Activated CD8-positive, alpha-beta memory T cell treated with anti-CD3 and anti-CD28 coated beads, Interleukin-2, amount 50 U/mL, for 4 hours (primary cell): ENCODE measurements at regions not wholly inside any gene's neighbourhood (a gene's known extent, or its start where the extent isn't known, plus 50 kb on each side); places are given as distances from the start of the nearest gene placed in this dataset.
"Not testable (repeated sequence)": the region's sequence is repeated elsewhere in the genome, so short reads cannot be mapped to it uniquely, and the experiment has no call there.

Experiments
- DNase-seq: peaks from one replicate; pipeline ENCODE4 v3.0.0-alpha.2; 2020

DNA sequence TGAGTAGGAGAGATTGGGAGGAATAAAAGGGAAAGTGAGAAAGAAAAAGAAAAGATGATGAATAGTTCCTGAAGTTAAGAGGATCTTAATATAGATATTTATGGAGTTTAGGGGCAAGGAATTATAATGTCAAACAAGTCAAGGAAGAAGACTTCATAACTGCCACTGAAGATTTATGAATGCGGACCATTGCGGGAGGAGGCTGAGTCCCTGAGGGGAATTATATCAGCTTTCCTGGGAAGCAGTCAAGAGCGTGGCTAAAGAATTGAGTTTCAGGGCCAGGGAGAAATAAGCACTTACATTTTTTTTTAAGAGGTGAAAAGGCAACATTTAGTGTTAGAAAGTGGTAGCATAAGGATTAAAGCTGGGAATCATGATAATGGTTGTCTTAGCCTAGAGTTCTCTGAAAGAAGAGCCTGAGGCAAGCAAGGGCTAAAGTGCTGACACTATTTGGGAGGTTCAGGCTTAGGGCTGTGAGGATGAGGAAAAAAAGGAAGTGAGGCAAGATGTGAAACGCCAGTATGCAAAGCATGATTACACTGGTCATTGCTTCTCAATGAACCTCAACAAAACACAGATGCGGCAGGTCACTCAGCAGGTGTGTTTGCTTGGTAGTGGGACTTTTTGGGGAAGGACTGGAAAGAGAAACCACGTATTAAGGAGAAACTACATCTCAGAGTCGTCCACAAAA, 217.1 kb downstream of the SLC4A3 start:
- DNase-seq = no peak

DNA sequence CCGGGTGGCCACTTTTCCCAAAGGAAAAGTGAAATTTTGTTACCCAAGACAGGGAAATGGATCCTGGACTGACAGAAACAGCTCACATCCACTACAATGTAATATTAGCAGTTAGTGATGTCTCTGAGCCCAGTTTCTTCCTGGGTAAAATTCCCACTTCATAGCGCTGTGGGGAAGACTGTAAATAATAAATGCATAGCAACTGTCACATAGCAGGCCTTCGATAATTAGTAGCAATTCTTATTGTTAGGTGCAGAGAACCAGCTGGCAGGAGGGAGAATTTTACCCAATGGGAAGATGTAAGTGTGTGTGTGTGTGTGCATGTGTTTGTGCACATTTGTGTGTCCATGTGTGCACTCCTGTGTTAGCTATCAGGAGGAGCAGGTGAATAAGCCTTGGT, 221.5 kb downstream of the SLC4A3 start:
- no peak for DNase-seq

DNA sequence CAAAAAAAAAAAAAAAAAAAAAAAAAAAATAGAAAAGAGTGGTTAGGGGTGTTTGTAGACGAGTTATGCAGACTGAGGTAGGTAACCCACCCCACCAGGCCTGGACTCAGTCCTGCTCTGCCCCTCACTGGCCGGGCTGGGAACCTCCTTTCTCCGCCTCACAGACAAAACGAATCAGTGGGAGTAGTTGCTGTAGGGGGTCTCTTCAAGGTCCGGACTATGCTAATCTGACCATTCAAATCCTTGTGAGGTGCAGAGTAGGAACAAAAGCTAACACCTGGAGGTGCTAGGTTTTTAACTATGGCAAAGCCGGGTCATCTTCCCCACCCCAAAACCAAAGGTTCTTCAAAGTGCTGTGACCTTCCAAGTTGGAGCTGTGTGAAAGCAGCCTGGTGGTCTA, 223.7 kb downstream of the SLC4A3 start:
- no peak for DNase-seq

DNA sequence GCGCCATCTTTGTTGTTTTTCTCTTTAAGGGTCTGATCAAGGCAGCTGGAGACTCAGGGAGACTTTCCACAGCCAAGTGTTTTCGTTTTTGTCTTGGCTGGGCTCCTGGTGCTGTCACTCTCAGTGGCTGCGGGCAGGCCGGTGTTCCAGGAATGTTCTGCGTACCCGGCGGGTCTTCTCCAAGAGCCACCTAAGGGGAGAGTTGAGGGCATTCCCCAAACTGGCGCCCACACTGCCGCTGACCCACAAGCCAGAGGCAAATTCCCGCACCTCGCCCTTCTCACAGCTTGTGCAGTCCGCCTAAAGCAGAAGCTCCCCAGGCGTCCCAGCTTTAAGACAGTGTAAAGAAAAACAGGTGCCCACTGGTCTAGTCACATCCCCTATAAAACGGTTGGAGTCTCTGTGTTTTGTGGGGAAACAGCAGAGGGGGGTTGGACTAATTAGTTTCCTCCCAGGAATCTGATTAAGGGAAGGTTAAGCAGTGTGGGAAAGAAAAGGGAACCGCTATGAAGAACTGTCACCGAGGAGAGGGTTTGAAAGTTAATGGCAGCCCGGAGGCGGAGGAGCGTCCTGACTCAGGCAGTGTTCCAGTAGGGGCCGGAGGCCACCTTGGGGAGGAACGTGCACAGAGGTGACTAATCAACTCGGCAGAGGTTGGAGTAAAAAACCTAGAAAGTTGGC, 224.5 kb downstream of the SLC4A3 start:
- DNase-seq = no peak

GRCh38 chr2:219852626-219853025, 225.2 kb downstream of the SLC4A3 start:
- no peak for DNase-seq

GRCh38 chr2:219856602-219857001, 229.2 kb downstream of the SLC4A3 start:
- no peak for DNase-seq

- DNase-seq = no peak
Measured at GRCh38 chr2:219857751-219858150, 230.3 kb downstream of the SLC4A3 start.

DNA sequence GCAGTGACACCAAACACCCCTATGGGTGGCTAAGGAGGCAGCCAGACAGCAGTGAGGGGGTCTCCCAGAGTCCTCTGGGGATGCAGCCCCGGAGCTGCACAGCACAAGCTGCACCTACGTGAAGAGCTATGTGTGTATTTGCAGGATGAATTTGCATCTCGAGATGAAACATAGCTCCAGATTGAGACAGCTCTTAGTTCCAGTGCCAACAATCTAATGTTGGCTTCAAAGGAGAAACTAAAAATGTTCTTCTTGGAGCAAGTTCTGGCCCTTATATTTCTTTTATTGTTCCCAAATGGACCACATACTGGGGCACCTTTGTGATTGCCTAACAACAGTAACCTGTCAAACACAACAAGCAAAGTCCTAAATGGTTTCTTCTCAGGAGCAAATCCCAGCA, 233.9 kb downstream of the SLC4A3 start:
- no peak for DNase-seq

GRCh38 chr2:219864154-219864553, 236.7 kb downstream of the SLC4A3 start:
- DNase-seq = no peak

DNA sequence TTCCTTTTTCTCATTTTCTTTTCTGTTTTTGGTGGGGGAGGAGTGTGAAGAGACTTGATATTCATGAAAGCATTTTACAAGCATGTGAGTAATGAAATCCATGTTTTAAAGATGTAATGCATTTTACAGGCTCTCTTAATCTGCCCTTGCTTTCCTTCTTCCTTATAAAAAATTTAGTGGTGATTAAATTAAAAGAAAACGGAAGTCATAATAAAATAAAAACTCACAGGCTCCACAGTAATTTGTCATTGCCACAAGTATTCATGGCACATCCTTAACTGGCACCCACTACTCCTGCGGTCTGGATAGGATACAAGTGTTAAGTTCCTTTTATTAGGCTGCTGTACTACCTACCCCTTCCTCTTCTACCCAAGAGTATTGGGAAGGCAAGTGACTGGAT, 241.2 kb downstream of the SLC4A3 start:
- no peak for DNase-seq

DNA sequence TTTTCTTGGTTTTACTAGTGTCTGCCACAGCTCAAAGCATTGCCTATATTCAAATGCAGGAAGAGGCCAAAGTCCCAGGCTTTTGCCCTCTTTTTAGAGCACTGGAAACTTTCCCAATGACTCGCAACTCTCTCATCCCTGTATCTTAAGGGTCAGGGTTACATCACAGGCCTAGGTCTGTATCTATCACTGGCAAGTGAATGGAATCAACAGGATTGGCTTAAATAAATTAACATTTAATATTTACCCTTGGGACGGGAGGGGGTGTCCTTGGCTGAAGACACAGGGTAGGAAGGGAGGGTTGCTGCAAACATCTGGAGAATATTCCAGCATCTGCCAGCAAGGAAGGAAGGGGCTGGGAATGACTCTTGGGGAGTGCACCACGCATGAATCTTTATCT, 242.6 kb downstream of the SLC4A3 start:
- no peak for DNase-seq

DNA sequence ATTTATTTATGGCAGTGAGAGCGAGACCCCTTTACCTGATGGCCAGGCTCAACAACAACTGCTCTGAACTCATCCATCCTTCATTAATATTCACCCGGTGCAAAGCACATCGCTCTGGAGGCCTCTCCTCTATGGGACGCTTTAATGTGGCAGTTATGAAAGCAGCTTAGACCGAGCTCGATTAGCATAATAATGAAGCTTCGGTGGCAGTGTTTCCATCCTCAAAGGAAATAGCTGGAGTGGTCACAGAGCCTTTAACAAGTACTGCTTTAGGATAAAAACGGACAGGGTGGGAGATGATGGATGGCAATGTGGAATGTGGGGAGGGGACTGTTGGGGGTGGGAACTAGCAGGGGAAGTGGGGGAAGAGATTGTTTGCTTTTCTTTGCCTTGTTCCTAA, 243.9 kb downstream of the SLC4A3 start:
- DNase-seq = no peak

GRCh38 chr2:219875036-219875435, 247.6 kb downstream of the SLC4A3 start:
- DNase-seq = no peak

- DNase-seq = not testable (repeated sequence)
Measured at GRCh38 chr2:219875986-219876385, 248.6 kb downstream of the SLC4A3 start.

GRCh38 chr2:219876931-219877330, 249.5 kb downstream of the SLC4A3 start:
- DNase-seq = no peak

DNA sequence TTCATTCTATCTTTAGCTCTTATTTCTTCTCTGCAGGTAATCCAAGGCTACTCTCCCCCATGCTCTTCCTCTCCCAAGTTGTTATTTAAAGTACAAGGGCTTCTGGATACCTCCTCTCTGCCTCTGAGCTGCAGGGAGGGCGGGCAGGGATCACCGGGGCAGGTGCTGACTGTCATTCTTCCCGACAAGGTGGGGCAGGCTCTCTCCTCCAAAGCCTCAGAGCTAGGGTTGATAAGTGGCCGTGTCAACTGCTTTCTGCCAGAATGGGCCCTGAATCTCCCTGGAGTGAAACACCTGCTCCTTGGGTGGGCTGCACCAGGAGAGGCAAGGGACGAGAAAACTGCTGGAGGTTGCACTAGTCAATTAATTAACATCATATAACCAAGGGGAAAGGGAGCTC, 250.3 kb downstream of the SLC4A3 start:
- DNase-seq = no peak

DNA sequence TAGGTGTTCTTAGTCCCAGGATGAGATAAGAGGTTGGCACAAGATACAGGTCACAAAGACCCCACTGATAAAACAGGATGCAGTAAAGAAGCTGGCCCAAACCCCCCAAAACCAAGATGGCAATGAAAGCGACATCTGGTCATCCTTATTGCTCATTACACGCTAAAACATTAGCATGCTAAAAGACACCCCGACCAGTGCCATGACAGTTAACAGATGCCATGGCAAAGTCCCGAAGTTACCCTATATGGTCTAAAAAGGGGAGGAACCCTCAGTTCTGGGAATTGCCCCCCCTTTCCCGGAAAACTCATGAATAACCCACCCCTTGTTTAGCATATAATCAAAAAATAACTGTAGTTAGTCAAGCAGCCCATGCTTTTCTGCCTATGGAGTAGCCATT, 251.1 kb downstream of the SLC4A3 start:
- DNase-seq = no peak

GRCh38 chr2:219881851-219882250, 254.4 kb downstream of the SLC4A3 start:
- DNase-seq = no peak

DNA sequence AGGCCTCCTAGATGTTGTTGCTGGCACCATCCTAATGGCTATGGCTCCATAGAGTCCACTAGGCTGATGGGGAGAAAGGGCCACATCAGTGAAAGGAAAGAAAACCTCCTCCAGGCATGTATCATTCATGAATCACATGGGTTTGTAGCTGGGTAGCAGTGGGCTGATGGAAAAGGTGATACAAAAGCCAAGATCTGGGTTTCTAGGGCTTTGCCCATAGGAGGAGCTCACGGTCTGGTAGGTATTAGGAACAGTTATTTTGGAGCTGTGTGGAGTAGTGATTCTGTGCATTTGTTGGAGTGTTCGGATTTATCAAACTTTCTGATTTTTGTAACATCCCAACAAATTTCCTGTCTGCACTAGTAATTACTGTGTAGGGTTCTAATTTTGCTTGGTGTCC, 259.2 kb downstream of the SLC4A3 start:
- DNase-seq = no peak

- DNase-seq = no peak
Measured at GRCh38 chr2:219887870-219888269, 260.4 kb downstream of the SLC4A3 start.

- no peak for DNase-seq
Measured at GRCh38 chr2:219893541-219893940, 266.1 kb downstream of the SLC4A3 start.

- DNase-seq = no peak
Measured at GRCh38 chr2:219897456-219897855, 270.0 kb downstream of the SLC4A3 start.

- DNase-seq = no peak
Measured at GRCh38 chr2:219901155-219901554, 273.7 kb downstream of the SLC4A3 start.

GRCh38 chr2:219902891-219903552, 275.6 kb downstream of the SLC4A3 start:
- DNase-seq = no peak
